ENCODE measurements at regions not wholly inside any gene's neighbourhood (a gene's known extent, or its start where the extent isn't known, plus 50 kb on each side); places are given as distances from the start of the nearest gene placed in this dataset.

GRCh38 chr9:85401998-85402397 is 339.8 kb downstream of the AGTPBP1 start:
- no peak for DNase-seq (ENCODE audit: extremely low read depth, low read depth)
- TF ChIP-seq, protein P1, sequence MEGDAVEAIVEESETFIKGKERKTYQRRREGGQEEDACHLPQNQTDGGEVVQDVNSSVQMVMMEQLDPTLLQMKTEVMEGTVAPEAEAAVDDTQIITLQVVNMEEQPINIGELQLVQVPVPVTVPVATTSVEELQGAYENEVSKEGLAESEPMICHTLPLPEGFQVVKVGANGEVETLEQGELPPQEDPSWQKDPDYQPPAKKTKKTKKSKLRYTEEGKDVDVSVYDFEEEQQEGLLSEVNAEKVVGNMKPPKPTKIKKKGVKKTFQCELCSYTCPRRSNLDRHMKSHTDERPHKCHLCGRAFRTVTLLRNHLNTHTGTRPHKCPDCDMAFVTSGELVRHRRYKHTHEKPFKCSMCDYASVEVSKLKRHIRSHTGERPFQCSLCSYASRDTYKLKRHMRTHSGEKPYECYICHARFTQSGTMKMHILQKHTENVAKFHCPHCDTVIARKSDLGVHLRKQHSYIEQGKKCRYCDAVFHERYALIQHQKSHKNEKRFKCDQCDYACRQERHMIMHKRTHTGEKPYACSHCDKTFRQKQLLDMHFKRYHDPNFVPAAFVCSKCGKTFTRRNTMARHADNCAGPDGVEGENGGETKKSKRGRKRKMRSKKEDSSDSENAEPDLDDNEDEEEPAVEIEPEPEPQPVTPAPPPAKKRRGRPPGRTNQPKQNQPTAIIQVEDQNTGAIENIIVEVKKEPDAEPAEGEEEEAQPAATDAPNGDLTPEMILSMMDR (IDR thresholded peaks at IDR 0.05; ENCODE audit: low read depth, low read length, missing control alignments), result no peak
- no peak overlapping the region for H3K4me3 ChIP-seq (replicated peaks; ENCODE audit: low read depth, low read length)

- no peak for DNase-seq (ENCODE audit: extremely low read depth, low read depth)
- no peak overlapping the region for H3K4me3 ChIP-seq (replicated peaks; ENCODE audit: low read depth, low read length)
- TF ChIP-seq, protein P1 (IDR thresholded peaks at IDR 0.05; ENCODE audit: low read depth, low read length, missing control alignments), result no peak
Measured at GRCh38 chr9:85397005-85397404, 344.7 kb downstream of the AGTPBP1 start.

GRCh38 chr9:85392260-85392659 is 349.5 kb downstream of the AGTPBP1 start:
- no peak for DNase-seq (ENCODE audit: extremely low read depth, low read depth)
- TF ChIP-seq, protein P1 (IDR thresholded peaks at IDR 0.05; ENCODE audit: low read depth, low read length, missing control alignments), result no peak
- no peak overlapping the region for H3K4me3 ChIP-seq (replicated peaks; ENCODE audit: low read depth, low read length)

- DNase-seq (ENCODE audit: extremely low read depth, low read depth), result no peak
- H3K4me3 ChIP-seq (replicated peaks; ENCODE audit: low read depth, low read length), result no peak overlapping the region
- TF ChIP-seq, protein P1 (IDR thresholded peaks at IDR 0.05; ENCODE audit: low read depth, low read length, missing control alignments), result no peak
Measured at GRCh38 chr9:85377731-85378289, 363.9 kb downstream of the AGTPBP1 start.

DNA sequence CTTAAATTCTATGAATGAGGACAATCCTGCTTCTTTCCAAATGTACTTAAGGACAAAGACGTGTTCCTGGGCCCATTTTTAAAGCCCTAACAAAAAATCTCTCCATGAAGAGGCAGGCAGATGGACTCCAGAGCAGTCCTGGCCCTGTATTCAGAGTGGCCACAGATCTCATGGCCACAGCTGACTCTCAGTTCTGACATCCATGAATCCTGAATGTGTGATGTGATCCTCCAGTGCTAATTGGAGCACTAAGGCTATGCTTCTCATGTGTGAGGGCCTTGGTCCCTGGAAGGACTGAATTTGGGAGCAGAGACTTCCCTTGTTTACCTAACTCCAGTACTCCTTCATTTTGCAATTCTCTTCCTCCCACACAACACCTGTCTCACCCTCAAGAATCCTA is 373.0 kb downstream of the AGTPBP1 start:
- H3K4me3 ChIP-seq (replicated peaks; ENCODE audit: low read depth, low read length), result no peak overlapping the region
- no peak for DNase-seq (ENCODE audit: extremely low read depth, low read depth)
- TF ChIP-seq, protein P1 (IDR thresholded peaks at IDR 0.05; ENCODE audit: low read depth, low read length, missing control alignments), result no peak

DNA sequence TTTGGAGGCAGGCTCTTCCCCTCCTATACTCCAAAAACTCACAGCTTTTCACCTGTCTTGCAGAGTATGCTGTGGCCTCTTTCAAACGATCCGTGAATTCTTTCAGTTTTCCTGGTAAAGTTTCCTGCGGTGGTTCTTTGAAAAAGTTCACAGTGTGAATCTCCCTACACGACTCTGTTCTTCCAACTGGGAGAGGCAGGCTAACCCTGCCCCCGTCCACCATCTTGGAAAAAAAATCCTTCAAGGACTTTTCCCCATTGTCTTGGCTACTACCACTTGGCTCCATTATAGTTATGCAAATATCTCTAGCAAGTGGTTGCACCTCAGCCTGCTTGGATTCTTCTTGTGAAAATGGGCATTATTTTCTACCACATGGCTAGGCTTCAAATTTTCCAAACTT is 382.6 kb downstream of the AGTPBP1 start:
- TF ChIP-seq, protein P1 (IDR thresholded peaks at IDR 0.05; ENCODE audit: low read depth, low read length, missing control alignments), result no peak
- DNase-seq (ENCODE audit: extremely low read depth, low read depth), result no peak
- H3K4me3 ChIP-seq (replicated peaks; ENCODE audit: low read depth, low read length), result no peak overlapping the region

GRCh38 chr9:85349046-85349445 is 392.7 kb downstream of the AGTPBP1 start:
- no peak for DNase-seq (ENCODE audit: extremely low read depth, low read depth)
- TF ChIP-seq, protein P1 (IDR thresholded peaks at IDR 0.05; ENCODE audit: low read depth, low read length, missing control alignments), result no peak

More at GRCh38 chr9:85349046-85349445, 392.7 kb downstream of the AGTPBP1 start:
- H3K4me3 ChIP-seq (replicated peaks; ENCODE audit: low read depth, low read length), result no peak overlapping the region

All from HFF-Myc (cell line).